Osteoblast (primary cell): ENCODE measurements at regions not wholly inside any gene's neighbourhood (a gene's known extent, or its start where the extent isn't known, plus 50 kb on each side); places are given as distances from the start of the nearest gene placed in this dataset.

Experiments used
- DNase-seq: peaks from one replicate; pipeline ENCODE4 v3.0.0; 2011; ENCODE audit warnings: low spot score, mixed read lengths; ENCODE audit not compliant: insufficient read length; ENCODE audit errors: missing footprints
- H2AFZ ChIP-seq: 2 replicates; pipeline ENCODE4 v1.6.0; 2011; ENCODE audit warnings: mild to moderate bottlenecking, low read length
- H3K27ac ChIP-seq: 2 replicates; pipeline ENCODE4 v1.5.1; 2011; ENCODE audit warnings: mild to moderate bottlenecking, low read depth, low read length, moderate library complexity
- H3K27me3 ChIP-seq: 2 replicates; pipeline ENCODE4 v1.6.0; 2012; ENCODE audit warnings: mild to moderate bottlenecking, control low read depth, inconsistent platforms, low read length, moderate library complexity; ENCODE audit not compliant: insufficient read depth
- H3K36me3 ChIP-seq: 2 replicates; pipeline ENCODE4 v1.5.1; 2011; ENCODE audit warnings: mild to moderate bottlenecking, low read length, control low read depth, moderate library complexity; ENCODE audit not compliant: insufficient read depth
- H3K4me1 ChIP-seq: 2 replicates; pipeline ENCODE4 v1.5.1; 2011; ENCODE audit warnings: mild to moderate bottlenecking, low read length, control low read depth, moderate library complexity; ENCODE audit not compliant: insufficient read depth
- H3K4me2 ChIP-seq: 2 replicates; pipeline ENCODE4 v1.6.0; 2011; ENCODE audit warnings: mild to moderate bottlenecking, low read length; ENCODE audit not compliant: insufficient read depth
- H3K4me3 ChIP-seq: fragments of 200-600 bp; sonication (generic); 3 replicates; pipeline ENCODE4 v1.5.1; 2012; ENCODE audit warnings: mild to moderate bottlenecking, low read length, inconsistent platforms; ENCODE audit not compliant: insufficient read depth
- H3K79me2 ChIP-seq: 2 replicates; pipeline ENCODE4 v1.6.0; 2012; ENCODE audit warnings: mild to moderate bottlenecking, low read length, control low read depth, inconsistent platforms; ENCODE audit not compliant: insufficient read depth
- H3K9me3 ChIP-seq: 2 replicates; pipeline ENCODE4 v1.5.1; 2011; ENCODE audit warnings: low read depth, low read length, control low read depth
- H4K20me1 ChIP-seq: 2 replicates; pipeline ENCODE4 v1.6.0; 2012; ENCODE audit warnings: mild to moderate bottlenecking, low read length, control low read depth; ENCODE audit not compliant: insufficient read depth
- TF ChIP-seq, protein P1 (sequence below): IDR thresholded peaks from 2 replicates; pipeline ENCODE4 v1.5.1; 2011; ENCODE audit warnings: mild to moderate bottlenecking, low read depth, low read length, moderate library complexity; ENCODE audit errors: extremely low read depth

DNA sequence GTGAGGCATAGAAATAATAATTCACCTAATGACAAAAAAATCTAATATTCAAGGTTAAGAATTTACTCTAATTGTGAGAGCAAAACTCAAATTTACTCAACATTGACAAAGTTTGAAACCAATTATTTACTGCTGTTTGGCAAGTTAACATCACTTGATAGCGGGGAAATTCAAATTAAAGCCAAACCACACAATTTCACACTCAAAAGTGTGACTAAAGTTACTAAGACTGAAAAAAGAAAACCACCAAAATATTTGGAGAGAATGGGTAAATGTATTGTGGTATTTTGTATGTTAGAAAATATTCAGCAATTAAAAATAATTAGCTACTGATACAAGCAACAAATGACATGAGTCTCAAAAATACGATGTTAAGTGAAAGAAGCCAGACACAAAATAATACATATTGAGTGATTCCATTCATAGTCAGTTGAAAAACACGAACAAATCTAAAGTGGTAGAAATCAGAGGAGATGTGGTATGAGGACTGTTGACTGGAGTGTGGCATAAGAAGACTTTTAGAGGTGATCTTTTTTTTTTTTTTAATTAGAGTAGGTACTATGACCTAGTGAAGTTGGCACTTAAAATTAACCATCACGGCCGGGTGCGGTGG lies 541.4 kb upstream of the ATXN8OS start:
- Histone ChIP-seq H3K36me3 (no peaks in the 10 kb centered on the region), H3K27ac (no peak overlapping the region), H4K20me1 (no peaks in the 10 kb centered on the region), H3K79me2 (no peaks in the 10 kb centered on the region), H3K9me3 (peaks cover 3% of the 10 kb centered on the region), H2AFZ (no peak overlapping the region), H3K4me2 (no peak overlapping the region), H3K27me3 (no peaks in the 10 kb centered on the region), H3K4me3 (no peak overlapping the region), H3K4me1 (no peaks in the 10 kb centered on the region)
- TF ChIP-seq, protein P1, sequence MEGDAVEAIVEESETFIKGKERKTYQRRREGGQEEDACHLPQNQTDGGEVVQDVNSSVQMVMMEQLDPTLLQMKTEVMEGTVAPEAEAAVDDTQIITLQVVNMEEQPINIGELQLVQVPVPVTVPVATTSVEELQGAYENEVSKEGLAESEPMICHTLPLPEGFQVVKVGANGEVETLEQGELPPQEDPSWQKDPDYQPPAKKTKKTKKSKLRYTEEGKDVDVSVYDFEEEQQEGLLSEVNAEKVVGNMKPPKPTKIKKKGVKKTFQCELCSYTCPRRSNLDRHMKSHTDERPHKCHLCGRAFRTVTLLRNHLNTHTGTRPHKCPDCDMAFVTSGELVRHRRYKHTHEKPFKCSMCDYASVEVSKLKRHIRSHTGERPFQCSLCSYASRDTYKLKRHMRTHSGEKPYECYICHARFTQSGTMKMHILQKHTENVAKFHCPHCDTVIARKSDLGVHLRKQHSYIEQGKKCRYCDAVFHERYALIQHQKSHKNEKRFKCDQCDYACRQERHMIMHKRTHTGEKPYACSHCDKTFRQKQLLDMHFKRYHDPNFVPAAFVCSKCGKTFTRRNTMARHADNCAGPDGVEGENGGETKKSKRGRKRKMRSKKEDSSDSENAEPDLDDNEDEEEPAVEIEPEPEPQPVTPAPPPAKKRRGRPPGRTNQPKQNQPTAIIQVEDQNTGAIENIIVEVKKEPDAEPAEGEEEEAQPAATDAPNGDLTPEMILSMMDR, result no peak
- DNase-seq, result no peak

DNA sequence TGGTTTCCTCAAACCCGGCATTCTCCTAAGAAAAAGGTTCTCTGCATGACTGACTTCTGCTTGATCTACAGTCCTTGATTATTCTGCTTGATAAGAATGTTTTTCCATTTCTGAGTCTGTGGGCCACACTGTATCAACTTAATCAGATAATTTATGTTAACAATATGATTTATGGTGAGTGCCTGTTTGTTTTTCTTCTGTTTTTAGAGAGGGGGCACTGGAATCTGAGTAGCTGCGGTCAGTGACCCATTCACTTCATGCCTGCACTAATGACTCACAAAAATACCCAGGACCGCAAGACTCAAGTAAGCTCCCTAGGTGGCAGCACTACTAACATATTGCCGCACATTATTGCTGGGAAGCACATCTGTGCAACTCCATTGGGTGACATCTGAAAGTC lies 542.3 kb upstream of the ATXN8OS start:
- DNase-seq, result no peak
- TF ChIP-seq, protein P1, result no peak
- H4K20me1 ChIP-seq, result no peaks in the 10 kb centered on the region
- no peaks in the 10 kb centered on the region for H3K36me3 ChIP-seq
- no peaks in the 10 kb centered on the region for H3K79me2 ChIP-seq
- H3K4me2 ChIP-seq, result no peak overlapping the region
- no peak overlapping the region for H3K27ac ChIP-seq
- H3K27me3 ChIP-seq, result no peaks in the 10 kb centered on the region
- no peaks in the 10 kb centered on the region for H3K4me1 ChIP-seq
- H3K9me3 ChIP-seq, result peaks cover 3% of the 10 kb centered on the region
- no peak overlapping the region for H2AFZ ChIP-seq
- H3K4me3 ChIP-seq, result no peak overlapping the region

DNA sequence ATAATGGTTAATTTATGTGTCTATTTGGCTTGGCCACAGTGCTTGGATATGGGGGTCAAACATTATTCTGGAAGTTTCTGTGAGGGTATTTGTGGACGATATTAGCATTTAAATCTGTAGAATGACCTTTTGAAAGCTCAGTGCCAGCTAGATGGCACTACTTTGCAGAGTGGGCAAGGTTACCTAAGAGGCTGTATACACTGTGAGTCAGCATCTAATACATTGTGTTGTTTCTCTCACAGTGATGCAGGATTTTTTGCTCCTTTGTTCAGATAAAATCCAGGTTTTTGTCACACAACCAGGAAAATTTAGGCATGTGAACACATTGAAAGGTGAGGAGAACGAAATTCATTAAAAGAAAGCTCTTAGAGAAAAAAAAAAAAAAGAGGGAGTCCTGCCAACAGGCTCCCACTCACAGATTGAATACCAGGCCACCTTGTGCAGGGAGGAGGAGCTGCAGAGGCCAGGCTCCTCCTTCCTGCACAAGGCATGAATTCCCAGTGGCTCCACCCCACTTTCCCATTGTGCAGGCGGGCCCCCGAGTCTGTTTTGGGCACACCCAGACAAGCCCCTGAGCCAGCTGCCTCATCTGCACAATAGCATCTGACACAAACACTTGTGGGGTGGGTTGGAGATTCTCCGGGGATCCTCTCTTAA lies 551.0 kb upstream of the ATXN8OS start:
- H3K36me3 ChIP-seq, result no peaks in the 10 kb centered on the region
- H3K79me2 ChIP-seq, result no peaks in the 10 kb centered on the region
- no peaks in the 10 kb centered on the region for H4K20me1 ChIP-seq
- H3K9me3 ChIP-seq, result no peaks in the 10 kb centered on the region
- DNase-seq, result no peak
- TF ChIP-seq, protein P1, result no peak
- no peak overlapping the region for H3K4me3 ChIP-seq
- H3K27me3 ChIP-seq, result no peaks in the 10 kb centered on the region
- no peak overlapping the region for H3K4me2 ChIP-seq
- H3K27ac ChIP-seq, result no peak overlapping the region
- no peaks in the 10 kb centered on the region for H3K4me1 ChIP-seq
- no peak overlapping the region for H2AFZ ChIP-seq

DNA sequence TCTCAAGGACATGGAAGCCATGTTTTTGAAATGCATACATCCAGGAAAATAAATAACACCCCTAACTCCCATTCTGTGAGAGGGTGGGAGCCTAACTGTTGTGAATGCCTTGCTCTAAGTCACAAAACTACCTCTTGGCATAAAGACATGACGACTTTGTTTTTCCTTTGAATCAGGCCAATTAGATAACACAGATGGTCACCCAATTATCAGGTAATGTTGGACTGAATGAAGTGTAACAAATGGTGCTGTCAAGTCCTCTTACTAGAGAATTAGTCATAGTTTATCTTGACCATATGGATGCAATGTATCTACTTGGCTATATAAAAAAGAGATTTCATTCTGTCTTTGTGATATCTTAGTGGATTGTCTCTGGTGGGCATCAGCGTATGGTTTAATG lies 553.6 kb upstream of the ATXN8OS start:
- no peak for DNase-seq
- H3K79me2 ChIP-seq, result no peaks in the 10 kb centered on the region
- H3K9me3 ChIP-seq, result no peaks in the 10 kb centered on the region
- H3K27me3 ChIP-seq, result no peaks in the 10 kb centered on the region
- H3K36me3 ChIP-seq, result no peaks in the 10 kb centered on the region
- H3K4me1 ChIP-seq, result no peaks in the 10 kb centered on the region
- H4K20me1 ChIP-seq, result no peaks in the 10 kb centered on the region
- H3K27ac ChIP-seq, result no peak overlapping the region
- H3K4me2 ChIP-seq, result no peak overlapping the region
- no peak overlapping the region for H2AFZ ChIP-seq
- TF ChIP-seq, protein P1, result no peak
- no peak overlapping the region for H3K4me3 ChIP-seq
